GM18508 (cell line): ENCODE measurements at regions not wholly inside any gene's neighbourhood (a gene's known extent, or its start where the extent isn't known, plus 50 kb on each side); places are given as distances from the start of the nearest gene placed in this dataset.
"Not testable (repeated sequence)": the region's sequence is repeated elsewhere in the genome, so short reads cannot be mapped to it uniquely, and the experiment has no call there.

Experiments used
- ATAC-seq: cut with Tn5 transposase; IDR thresholded peaks from one replicate; pipeline ENCODE4 v1.9.1; 2021; ENCODE audit warnings: moderate number of reproducible peaks; ENCODE audit not compliant: insufficient read depth, unreplicated experiment

GRCh38 chr21:41613533-41613909, 105.6 kb upstream of the TMPRSS2 start:
- ATAC-seq, result no peak

- ATAC-seq, result no peak
Observed at GRCh38 chr21:41612674-41613532, 104.9 kb upstream of the TMPRSS2 start.

- no peak for ATAC-seq
Observed at GRCh38 chr21:41611966-41612606, 104.1 kb upstream of the TMPRSS2 start.

- no peak for ATAC-seq
Observed at GRCh38 chr21:41611441-41611840, 103.5 kb upstream of the TMPRSS2 start.

GRCh38 chr21:41610840-41611115, 102.8 kb upstream of the TMPRSS2 start:
- ATAC-seq, result not testable (repeated sequence)

- no peak for ATAC-seq
Observed at GRCh38 chr21:41610042-41610839, 102.3 kb upstream of the TMPRSS2 start.

GRCh38 chr21:41606706-41607105, 98.7 kb upstream of the TMPRSS2 start:
- no peak for ATAC-seq

- ATAC-seq, result no peak
Observed at GRCh38 chr21:41605934-41606285, 98.0 kb upstream of the TMPRSS2 start.

- no peak for ATAC-seq
Observed at GRCh38 chr21:41605178-41605933, 97.4 kb upstream of the TMPRSS2 start.

GRCh38 chr21:41604583-41605041, 96.7 kb upstream of the TMPRSS2 start:
- no peak for ATAC-seq

GRCh38 chr21:41603476-41603875, 95.5 kb upstream of the TMPRSS2 start:
- no peak for ATAC-seq

- ATAC-seq, result no peak
Observed at GRCh38 chr21:41602531-41602930, 94.6 kb upstream of the TMPRSS2 start.

- no peak for ATAC-seq
Observed at GRCh38 chr21:41601573-41602368, 93.8 kb upstream of the TMPRSS2 start.

- no peak for ATAC-seq
Observed at GRCh38 chr21:41600961-41601572, 93.1 kb upstream of the TMPRSS2 start.

- no peak for ATAC-seq
Observed at GRCh38 chr21:41600556-41600955, 92.6 kb upstream of the TMPRSS2 start.

GRCh38 chr21:41600116-41600515, 92.2 kb upstream of the TMPRSS2 start:
- ATAC-seq, result no peak

- ATAC-seq, result no peak
Observed at GRCh38 chr21:41598561-41599431, 90.8 kb upstream of the TMPRSS2 start.

GRCh38 chr21:41597811-41598231, 89.9 kb upstream of the TMPRSS2 start:
- ATAC-seq, result no peak
